MCF 10A (cell line): ENCODE measurements at regions not wholly inside any gene's neighbourhood (a gene's known extent, or its start where the extent isn't known, plus 50 kb on each side); places are given as distances from the start of the nearest gene placed in this dataset.

Experiments
- BruUV-seq: library from RNA; stranded (reverse); fragments of 400-500 nt; replicated peaks from 2 replicates; lab custom pipeline; 2021; lab: Mats Ljungman, UMichigan
- CTCF ChIA-PET: fragments of 300-600 bp; sonication (Branson Sonifier 250); formaldehyde crosslinking; extraction: SDS; loops from one replicate; lab custom pipeline; 2021; ENCODE audit warnings: antibody characterized with exemption, inconsistent platforms; lab: Yijun Ruan, JAX
- POLR2A ChIA-PET: fragments of 300-600, 350-650 bp; sonication (Branson Sonifier 250); formaldehyde crosslinking; extraction: SDS; loops from one replicate; lab custom pipeline; 2020; ENCODE audit warnings: antibody characterized with exemption, inconsistent platforms; lab: Yijun Ruan, JAX
- DNase-seq: peaks from one replicate; pipeline ENCODE4 v3.0.0-alpha.2; 2018; ENCODE audit not compliant: unreplicated experiment
- H3K27ac Mint-ChIP-seq: one replicate; pipeline ENCODE4 v1.8.0; 2022; ENCODE audit warnings: mild to moderate bottlenecking, low read depth, mixed read lengths; ENCODE audit not compliant: unreplicated experiment
- H3K27me3 Mint-ChIP-seq: one replicate; pipeline ENCODE4 v1.8.0; 2022; ENCODE audit warnings: mixed read lengths; ENCODE audit not compliant: insufficient read depth, unreplicated experiment
- H3K36me3 Mint-ChIP-seq: one replicate; pipeline ENCODE4 v1.8.0; 2022; ENCODE audit warnings: mild to moderate bottlenecking, moderate library complexity, mixed read lengths; ENCODE audit not compliant: insufficient read depth, unreplicated experiment
- H3K4me1 Mint-ChIP-seq: one replicate; pipeline ENCODE4 v1.8.0; 2022; ENCODE audit warnings: mixed read lengths; ENCODE audit not compliant: insufficient read depth, unreplicated experiment
- H3K4me3 Mint-ChIP-seq: one replicate; pipeline ENCODE4 v1.8.0; 2022; ENCODE audit warnings: mild to moderate bottlenecking, moderate library complexity, mixed read lengths; ENCODE audit not compliant: unreplicated experiment
- H3K9me3 Mint-ChIP-seq: one replicate; pipeline ENCODE4 v1.8.0; 2022; ENCODE audit warnings: mixed read lengths; ENCODE audit not compliant: unreplicated experiment
- intact Hi-C: fragments of 100-400 bp; cut with micrococcal nuclease; formaldehyde crosslinking; loops from 2 replicates; pipeline ENCODE4 v1.14.1; 2022
- TF ChIP-seq, protein P1 (sequence below): fragments of 200-600 bp; IDR thresholded peaks from one replicate; pipeline ENCODE4 v1.8.0; 2022; ENCODE audit warnings: antibody characterized with exemption, mild to moderate bottlenecking; ENCODE audit not compliant: unreplicated experiment

DNA sequence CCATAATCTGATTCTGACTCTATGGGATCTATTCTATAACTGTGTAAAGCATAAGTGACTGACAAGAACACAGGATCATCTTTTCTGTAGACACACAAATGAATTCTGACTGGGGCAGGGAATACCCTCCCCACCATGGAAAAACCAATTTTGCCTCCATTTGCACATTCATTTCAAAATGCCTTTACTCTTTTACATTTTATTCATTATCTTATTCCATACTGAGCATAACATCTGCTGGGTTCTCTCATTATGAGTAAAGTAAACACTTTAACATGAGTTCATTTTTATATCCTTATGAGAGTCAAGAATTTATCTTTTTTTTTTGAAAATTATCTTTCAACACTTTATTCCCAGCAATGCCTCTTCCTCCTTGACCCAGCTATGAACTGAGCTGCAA is 163.5 kb downstream of the RNF152 start:
- no peaks in the 10 kb centered on the region for H3K9me3 Mint-ChIP-seq
- no peaks in the 10 kb centered on the region for H3K27me3 Mint-ChIP-seq
- no peak overlapping the region for H3K27ac Mint-ChIP-seq
- TF ChIP-seq, protein P1, sequence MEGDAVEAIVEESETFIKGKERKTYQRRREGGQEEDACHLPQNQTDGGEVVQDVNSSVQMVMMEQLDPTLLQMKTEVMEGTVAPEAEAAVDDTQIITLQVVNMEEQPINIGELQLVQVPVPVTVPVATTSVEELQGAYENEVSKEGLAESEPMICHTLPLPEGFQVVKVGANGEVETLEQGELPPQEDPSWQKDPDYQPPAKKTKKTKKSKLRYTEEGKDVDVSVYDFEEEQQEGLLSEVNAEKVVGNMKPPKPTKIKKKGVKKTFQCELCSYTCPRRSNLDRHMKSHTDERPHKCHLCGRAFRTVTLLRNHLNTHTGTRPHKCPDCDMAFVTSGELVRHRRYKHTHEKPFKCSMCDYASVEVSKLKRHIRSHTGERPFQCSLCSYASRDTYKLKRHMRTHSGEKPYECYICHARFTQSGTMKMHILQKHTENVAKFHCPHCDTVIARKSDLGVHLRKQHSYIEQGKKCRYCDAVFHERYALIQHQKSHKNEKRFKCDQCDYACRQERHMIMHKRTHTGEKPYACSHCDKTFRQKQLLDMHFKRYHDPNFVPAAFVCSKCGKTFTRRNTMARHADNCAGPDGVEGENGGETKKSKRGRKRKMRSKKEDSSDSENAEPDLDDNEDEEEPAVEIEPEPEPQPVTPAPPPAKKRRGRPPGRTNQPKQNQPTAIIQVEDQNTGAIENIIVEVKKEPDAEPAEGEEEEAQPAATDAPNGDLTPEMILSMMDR: no peak
- DNase-seq: no peak
- intact Hi-C loops: no loop called here
- POLR2A ChIA-PET: no interaction called here
- BruUV-seq: no TSS peak
- CTCF ChIA-PET: interaction anchor here (0.6 kb wide), 1 partner anchor 56 kb away, joined by 3 read pairs; no protein-coding TSS in a partner anchor
- no peaks in the 10 kb centered on the region for H3K36me3 Mint-ChIP-seq
- H3K4me3 Mint-ChIP-seq: no peak overlapping the region
- H3K4me1 Mint-ChIP-seq: peaks cover 11% of the 10 kb centered on the region

DNA sequence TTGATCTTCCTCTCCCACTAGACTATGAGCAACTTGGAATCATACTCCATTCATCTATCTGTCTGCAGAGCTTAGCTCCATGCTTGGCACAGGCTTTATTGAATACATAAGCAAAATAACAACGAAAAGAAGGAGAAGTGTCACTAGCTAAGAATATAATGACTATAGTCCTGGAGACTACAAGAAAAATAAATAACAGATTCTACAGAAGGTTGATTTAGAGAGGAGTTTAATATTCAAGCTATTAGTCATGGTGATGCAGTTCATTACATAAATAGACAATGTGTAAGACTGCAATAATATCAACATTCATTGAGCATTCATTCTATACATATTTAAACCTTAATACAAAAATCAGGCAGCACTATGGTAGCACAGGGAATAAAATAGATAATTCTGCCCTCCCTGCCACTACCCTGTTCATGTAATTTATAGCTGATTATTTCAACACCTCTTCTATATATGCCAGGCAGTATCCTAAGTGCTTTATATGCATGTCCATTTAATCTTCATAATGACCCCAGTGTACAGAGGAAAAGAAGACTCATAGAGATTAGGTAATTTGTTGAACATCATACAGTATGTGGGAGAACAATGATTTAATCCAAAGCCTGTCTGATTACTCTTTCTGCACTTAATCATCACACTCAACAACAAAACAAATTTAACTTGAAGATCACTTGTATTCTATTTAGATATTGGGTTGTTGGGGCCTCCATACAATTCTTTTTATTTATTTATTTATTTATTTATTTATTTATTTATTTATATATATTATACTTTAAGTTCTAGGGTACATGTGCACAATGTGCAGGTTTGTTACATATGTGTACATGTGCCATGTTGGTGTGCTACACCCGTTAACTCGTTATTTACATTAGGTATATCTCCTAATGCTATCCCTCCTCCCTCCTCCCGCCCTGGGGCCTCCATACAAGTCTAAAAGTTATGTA is 165.3 kb downstream of the RNF152 start:
- TF ChIP-seq, protein P1: no peak
- Mint-ChIP-seq H3K9me3 (no peaks in the 10 kb centered on the region), H3K36me3 (no peaks in the 10 kb centered on the region), H3K27me3 (no peaks in the 10 kb centered on the region), H3K4me3 (no peak overlapping the region), H3K27ac (no peak overlapping the region), H3K4me1 (no peaks in the 10 kb centered on the region)
- POLR2A ChIA-PET: interaction anchor here (0.9 to 1.1 kb wide), 2 partner anchors 13 to 163 kb away, joined by 3 to 4 read pairs; no protein-coding TSS in a partner anchor
- CTCF ChIA-PET: interaction anchor here (0.6 to 0.7 kb wide), 3 partner anchors 93 to 1670 kb away, joined by 3 to 5 read pairs (median 3); no protein-coding TSS in a partner anchor
- no TSS peak for BruUV-seq
- DNase-seq: no peak
- intact Hi-C loops: no loop called here

DNA sequence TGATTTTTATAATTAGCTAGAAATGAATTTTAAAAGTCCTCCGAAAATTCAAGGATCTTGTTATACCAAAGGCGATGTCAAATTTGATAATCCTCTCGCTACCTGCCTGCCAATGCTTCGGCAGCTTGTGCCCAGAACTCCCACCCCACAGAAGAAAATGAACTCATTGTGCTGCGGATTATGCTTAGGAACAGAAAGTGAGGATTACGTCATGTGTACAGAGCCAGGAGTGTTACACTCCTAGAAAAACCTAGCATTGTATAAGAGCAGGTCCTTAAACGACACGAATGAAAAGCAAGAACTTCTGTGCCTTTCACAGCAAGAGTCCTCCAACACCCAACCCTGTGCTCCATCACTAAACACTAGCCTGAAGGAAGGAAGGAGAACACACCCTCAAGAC is 168.3 kb downstream of the RNF152 start:
- H3K36me3 Mint-ChIP-seq: no peaks in the 10 kb centered on the region
- no peaks in the 10 kb centered on the region for H3K4me1 Mint-ChIP-seq
- intact Hi-C loops: no loop called here
- ChIA-PET CTCF (interaction anchor here (0.6 kb wide), 1 partner anchor 11 kb away, joined by 3 read pairs; no protein-coding TSS in a partner anchor), POLR2A (interaction anchor here (0.6 kb wide), 1 partner anchor 59 kb away, joined by 3 read pairs; no protein-coding TSS in a partner anchor)
- H3K27ac Mint-ChIP-seq: no peak overlapping the region
- BruUV-seq: no TSS peak
- H3K4me3 Mint-ChIP-seq: no peak overlapping the region
- no peak for DNase-seq
- TF ChIP-seq, protein P1: no peak
- H3K27me3 Mint-ChIP-seq: no peaks in the 10 kb centered on the region
- no peaks in the 10 kb centered on the region for H3K9me3 Mint-ChIP-seq

DNA sequence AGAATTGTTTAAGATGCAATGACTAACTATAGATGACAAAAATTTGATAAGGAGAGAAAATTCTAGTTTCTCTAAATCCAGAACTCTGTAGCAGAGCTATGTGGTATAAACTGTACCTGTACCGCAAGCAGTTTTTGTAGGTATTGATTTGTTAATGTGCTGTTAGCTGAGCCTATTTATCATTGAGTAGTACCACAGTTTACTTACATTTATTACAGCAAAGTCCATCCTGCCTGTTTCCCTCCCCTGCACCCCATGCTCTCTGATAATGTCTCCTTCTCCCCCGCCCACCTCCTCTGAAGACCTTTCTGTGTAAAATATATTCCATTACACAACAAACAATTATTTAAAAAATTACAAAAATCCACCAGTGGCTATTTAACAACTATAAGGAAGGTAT is 170.6 kb downstream of the RNF152 start:
- Mint-ChIP-seq H3K9me3 (no peaks in the 10 kb centered on the region), H3K27ac (no peak overlapping the region), H3K4me3 (no peak overlapping the region), H3K27me3 (no peaks in the 10 kb centered on the region), H3K36me3 (no peaks in the 10 kb centered on the region), H3K4me1 (no peaks in the 10 kb centered on the region)
- ChIA-PET CTCF (no interaction called here), POLR2A (no interaction called here)
- DNase-seq: no peak
- intact Hi-C loops: no loop called here
- TF ChIP-seq, protein P1: no peak
- no TSS peak for BruUV-seq
